DOHH2 (cell line): ENCODE measurements at regions not wholly inside any gene's neighbourhood (a gene's known extent, or its start where the extent isn't known, plus 50 kb on each side); places are given as distances from the start of the nearest gene placed in this dataset.

Experiments used
- H3F3A ChIP-seq: fragments of 200-600 bp; sonication (generic), shearing (Covaris generic); 2 replicates; pipeline ENCODE4 v1.6.0; 2016; ENCODE audit warnings: antibody characterized with exemption, mild to moderate bottlenecking; ENCODE audit not compliant: control insufficient read depth, insufficient read depth
- H3K27ac ChIP-seq: fragments of 200-600 bp; sonication (generic); 2 replicates; pipeline ENCODE4 v1.5.1; 2014; ENCODE audit warnings: low read depth, mild to moderate bottlenecking, low read length, moderate library complexity
- H3K27me3 ChIP-seq: fragments of 200-600 bp; sonication (generic); 2 replicates; pipeline ENCODE4 v1.6.1; 2014; ENCODE audit warnings: mild to moderate bottlenecking, low read length, mixed read lengths; ENCODE audit not compliant: control insufficient read depth
- H3K36me3 ChIP-seq: fragments of 200-600 bp; sonication (generic); 2 replicates; pipeline ENCODE4 v1.6.1; 2014; ENCODE audit warnings: mild to moderate bottlenecking, low read length, moderate library complexity, mixed read lengths; ENCODE audit not compliant: control insufficient read depth
- H3K4me1 ChIP-seq: fragments of 200-600 bp; sonication (generic); 2 replicates; pipeline ENCODE4 v1.6.1; 2014; ENCODE audit warnings: mild to moderate bottlenecking, low read length, mixed read lengths; ENCODE audit not compliant: control insufficient read depth
- H3K4me2 ChIP-seq: fragments of 200-600 bp; sonication (generic); 2 replicates; pipeline ENCODE4 v1.6.0; 2014; ENCODE audit warnings: mild to moderate bottlenecking, low read length, moderate library complexity
- H3K4me3 ChIP-seq: fragments of 200-600 bp; sonication (generic); 2 replicates; pipeline ENCODE4 v1.5.1; 2014; ENCODE audit warnings: mild to moderate bottlenecking, low read length, mixed read lengths
- H3K79me2 ChIP-seq: fragments of 200-600 bp; sonication (generic); 2 replicates; pipeline ENCODE4 v1.6.1; 2014; ENCODE audit warnings: mild to moderate bottlenecking, low read length, mixed read lengths; ENCODE audit not compliant: control insufficient read depth
- H3K9me2 ChIP-seq: fragments of 200-600 bp; sonication (generic); replicated peaks from 2 replicates; pipeline ENCODE4 v1.6.1; 2014; ENCODE audit warnings: mild to moderate bottlenecking, low read length, mixed read lengths; ENCODE audit not compliant: control insufficient read depth
- H3K9me3 ChIP-seq: fragments of 200-600 bp; sonication (generic); 2 replicates; pipeline ENCODE4 v1.6.1; 2014; ENCODE audit warnings: antibody characterized with exemption, low read length, mixed read lengths; ENCODE audit not compliant: control insufficient read depth, insufficient read depth
- H4K20me1 ChIP-seq: fragments of 200-600 bp; sonication (generic); 2 replicates; pipeline ENCODE4 v1.6.0; 2014; ENCODE audit warnings: low read depth, mild to moderate bottlenecking, antibody characterized with exemption, low read length, moderate library complexity; ENCODE audit not compliant: control insufficient read depth, insufficient read depth
- EZH2phosphoT487 ChIP-seq: fragments of 200-600 bp; sonication (generic); IDR thresholded peaks from 2 replicates; pipeline ENCODE4 v1.6.1; 2017; ENCODE audit warnings: borderline replicate concordance, mild to moderate bottlenecking, antibody characterized with exemption, low read length, moderate library complexity, mixed read lengths
- TF ChIP-seq, protein P1 (sequence below): fragments of 200-600 bp; sonication (generic); IDR thresholded peaks from one replicate; pipeline ENCODE4 v1.5.1; 2014; ENCODE audit warnings: antibody characterized with exemption, mild to moderate bottlenecking, low read depth, low read length; ENCODE audit not compliant: poor library complexity, severe bottlenecking

DNA sequence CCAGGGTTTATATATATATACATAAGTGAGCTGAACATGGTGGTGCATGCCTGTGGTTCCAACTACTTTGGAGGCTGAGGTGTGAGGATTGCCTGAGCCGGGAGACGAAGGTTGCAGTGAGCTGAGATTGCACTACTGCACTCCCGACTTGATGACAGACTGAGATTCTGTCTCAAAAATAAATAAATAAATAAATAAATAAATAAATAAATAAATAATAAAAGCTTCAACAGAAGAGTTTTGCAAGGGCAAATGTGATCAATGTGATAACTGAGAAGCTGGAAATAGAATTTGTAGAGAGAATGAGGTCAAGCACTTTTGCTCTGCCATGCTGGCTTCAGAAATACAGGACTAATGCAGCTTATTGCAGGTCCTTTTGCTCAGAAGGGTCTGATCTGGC, 855.8 kb upstream of the PRMT6 start:
- TF ChIP-seq, protein P1, sequence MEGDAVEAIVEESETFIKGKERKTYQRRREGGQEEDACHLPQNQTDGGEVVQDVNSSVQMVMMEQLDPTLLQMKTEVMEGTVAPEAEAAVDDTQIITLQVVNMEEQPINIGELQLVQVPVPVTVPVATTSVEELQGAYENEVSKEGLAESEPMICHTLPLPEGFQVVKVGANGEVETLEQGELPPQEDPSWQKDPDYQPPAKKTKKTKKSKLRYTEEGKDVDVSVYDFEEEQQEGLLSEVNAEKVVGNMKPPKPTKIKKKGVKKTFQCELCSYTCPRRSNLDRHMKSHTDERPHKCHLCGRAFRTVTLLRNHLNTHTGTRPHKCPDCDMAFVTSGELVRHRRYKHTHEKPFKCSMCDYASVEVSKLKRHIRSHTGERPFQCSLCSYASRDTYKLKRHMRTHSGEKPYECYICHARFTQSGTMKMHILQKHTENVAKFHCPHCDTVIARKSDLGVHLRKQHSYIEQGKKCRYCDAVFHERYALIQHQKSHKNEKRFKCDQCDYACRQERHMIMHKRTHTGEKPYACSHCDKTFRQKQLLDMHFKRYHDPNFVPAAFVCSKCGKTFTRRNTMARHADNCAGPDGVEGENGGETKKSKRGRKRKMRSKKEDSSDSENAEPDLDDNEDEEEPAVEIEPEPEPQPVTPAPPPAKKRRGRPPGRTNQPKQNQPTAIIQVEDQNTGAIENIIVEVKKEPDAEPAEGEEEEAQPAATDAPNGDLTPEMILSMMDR = no peak
- no peak for TF ChIP-seq EZH2phosphoT487
- H3F3A ChIP-seq = no peaks in the 10 kb centered on the region
- H3K27me3 ChIP-seq = no peaks in the 10 kb centered on the region
- H3K79me2 ChIP-seq = no peaks in the 10 kb centered on the region
- no peaks in the 10 kb centered on the region for H4K20me1 ChIP-seq
- no peak overlapping the region for H3K4me3 ChIP-seq
- no peaks in the 10 kb centered on the region for H3K9me2 ChIP-seq
- no peaks in the 10 kb centered on the region for H3K9me3 ChIP-seq
- no peak overlapping the region for H3K4me2 ChIP-seq
- H3K4me1 ChIP-seq = no peaks in the 10 kb centered on the region
- H3K36me3 ChIP-seq = no peaks in the 10 kb centered on the region
- H3K27ac ChIP-seq = no peak overlapping the region

DNA sequence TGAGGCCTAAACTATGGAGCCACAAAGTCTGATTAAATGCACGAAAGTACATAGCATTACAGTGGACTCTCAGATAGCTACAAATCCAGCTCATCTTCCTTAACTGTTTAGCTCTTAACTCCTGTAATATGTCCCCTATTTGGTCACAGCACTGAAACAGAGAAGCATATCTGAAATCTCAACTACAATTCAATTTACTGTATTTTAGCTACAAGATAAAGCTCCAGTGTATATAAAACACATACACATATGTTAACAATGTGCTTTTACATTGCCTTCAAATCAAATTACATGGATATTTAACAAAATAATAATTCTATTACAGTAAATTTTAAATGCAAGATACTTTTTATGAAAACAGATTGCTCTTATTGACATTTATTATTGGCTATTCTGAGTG, 849.3 kb upstream of the PRMT6 start:
- no peaks in the 10 kb centered on the region for H3K79me2 ChIP-seq
- H3K4me2 ChIP-seq = no peak overlapping the region
- H3K4me1 ChIP-seq = no peaks in the 10 kb centered on the region
- H3K27me3 ChIP-seq = no peaks in the 10 kb centered on the region
- TF ChIP-seq, protein P1 = no peak
- no peak for TF ChIP-seq EZH2phosphoT487
- H3K4me3 ChIP-seq = no peak overlapping the region
- H3F3A ChIP-seq = no peaks in the 10 kb centered on the region
- no peaks in the 10 kb centered on the region for H3K36me3 ChIP-seq
- H3K9me2 ChIP-seq = no peaks in the 10 kb centered on the region
- no peak overlapping the region for H3K27ac ChIP-seq
- no peaks in the 10 kb centered on the region for H4K20me1 ChIP-seq
- no peaks in the 10 kb centered on the region for H3K9me3 ChIP-seq

DNA sequence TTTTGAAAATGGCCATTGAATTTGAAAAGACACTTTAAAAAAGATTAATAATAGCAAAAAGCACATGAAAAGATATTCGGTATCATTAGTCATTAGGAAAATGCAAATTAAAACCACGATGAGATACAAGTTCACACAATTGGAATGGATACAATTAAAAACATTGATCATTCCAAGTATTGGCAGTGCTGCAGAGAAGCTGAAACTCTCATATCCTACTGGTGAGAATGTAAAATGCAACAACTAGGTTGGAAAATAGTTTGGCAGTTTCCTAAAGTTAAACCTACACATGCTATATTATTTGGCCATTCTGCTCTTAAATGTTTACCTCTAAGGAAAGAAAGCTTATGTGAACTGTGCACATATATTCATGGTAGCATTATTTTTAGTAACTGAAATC, 838.7 kb upstream of the PRMT6 start:
- TF ChIP-seq EZH2phosphoT487 = no peak
- TF ChIP-seq, protein P1 = no peak
- Histone ChIP-seq H3K27ac (no peak overlapping the region), H3K79me2 (no peaks in the 10 kb centered on the region)

DNA sequence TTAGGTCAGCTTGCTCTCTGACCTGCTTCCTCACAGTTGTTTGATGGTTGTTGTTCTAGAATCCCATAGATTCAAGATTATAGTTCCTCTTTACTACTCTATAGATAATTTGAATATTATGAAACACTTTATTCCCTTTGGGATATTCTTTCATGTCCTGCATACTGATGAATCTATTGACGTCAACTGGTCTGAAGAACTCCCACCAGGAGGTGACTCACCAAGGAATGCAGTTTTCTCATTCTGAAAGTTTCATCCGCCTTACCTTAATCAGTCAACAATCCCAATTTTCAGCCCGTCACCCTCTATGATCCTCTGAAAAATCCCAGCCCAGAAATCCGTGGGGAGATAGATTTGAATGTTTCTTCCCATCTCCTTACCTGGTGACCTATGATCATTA, 834.1 kb upstream of the PRMT6 start:
- H3K9me3 ChIP-seq = no peaks in the 10 kb centered on the region
- no peaks in the 10 kb centered on the region for H3K4me1 ChIP-seq
- no peaks in the 10 kb centered on the region for H3K9me2 ChIP-seq
- H3F3A ChIP-seq = no peaks in the 10 kb centered on the region
- no peaks in the 10 kb centered on the region for H3K27me3 ChIP-seq
- no peaks in the 10 kb centered on the region for H4K20me1 ChIP-seq
- H3K4me3 ChIP-seq = no peak overlapping the region
- H3K79me2 ChIP-seq = no peaks in the 10 kb centered on the region
- H3K36me3 ChIP-seq = no peaks in the 10 kb centered on the region
- no peak overlapping the region for H3K4me2 ChIP-seq
- H3K27ac ChIP-seq = no peak overlapping the region
- TF ChIP-seq, protein P1 = no peak
- TF ChIP-seq EZH2phosphoT487 = no peak

More for the DNA sequence above, 838.7 kb upstream of the PRMT6 start:
- no peaks in the 10 kb centered on the region for H3K4me1 ChIP-seq
- H4K20me1 ChIP-seq = no peaks in the 10 kb centered on the region
- no peaks in the 10 kb centered on the region for H3K36me3 ChIP-seq
- no peak overlapping the region for H3K4me3 ChIP-seq
- H3K4me2 ChIP-seq = no peak overlapping the region
- H3K9me3 ChIP-seq = no peaks in the 10 kb centered on the region
- H3K9me2 ChIP-seq = no peaks in the 10 kb centered on the region
- H3K27me3 ChIP-seq = no peaks in the 10 kb centered on the region
- no peaks in the 10 kb centered on the region for H3F3A ChIP-seq
